Lower leg skin (tissue), 3 donors: ENCODE measurements at regions not wholly inside any gene's neighbourhood (a gene's known extent, or its start where the extent isn't known, plus 50 kb on each side); places are given as distances from the start of the nearest gene placed in this dataset.

ENCODE experiments used
- POLR2A ChIP-seq, 2 donors: fragments of 450-650 bp; IDR thresholded peaks; one replicate each; pipeline ENCODE4 v1.6.1; 2016 to 2017; ENCODE audit warnings: antibody characterized with exemption in 2 of 2, mild to moderate bottlenecking in 1 of 2, moderate library complexity in 1 of 2
- TF ChIP-seq, protein P1 (sequence below), 3 donors: fragments of 450-650 bp; IDR thresholded peaks; one replicate each; pipeline ENCODE4 v1.5.1; 2016; ENCODE audit warnings: antibody characterized with exemption in 3 of 3, mild to moderate bottlenecking in 3 of 3, moderate library complexity in 2 of 3

DNA sequence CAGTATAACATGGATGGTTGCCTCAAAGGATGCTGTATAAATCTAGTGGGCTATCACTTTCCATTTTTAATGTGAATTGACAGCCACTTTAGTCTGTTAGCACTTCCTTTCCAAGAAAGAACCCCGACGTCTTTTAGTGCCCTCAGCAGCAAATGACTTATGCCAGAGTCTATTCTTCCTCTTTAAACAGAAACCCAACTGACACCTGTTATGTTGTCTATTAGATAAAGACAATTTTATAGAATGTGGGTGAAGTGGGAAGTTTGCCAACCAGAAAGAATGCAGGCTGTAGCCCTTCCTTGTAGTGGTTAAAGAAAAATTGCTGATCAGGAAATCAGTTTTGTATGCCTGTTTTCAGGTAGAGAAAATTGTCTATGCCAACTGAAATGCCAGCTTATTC lies 344.9 kb downstream of the ZNF326 start:
- TF ChIP-seq, protein P1, sequence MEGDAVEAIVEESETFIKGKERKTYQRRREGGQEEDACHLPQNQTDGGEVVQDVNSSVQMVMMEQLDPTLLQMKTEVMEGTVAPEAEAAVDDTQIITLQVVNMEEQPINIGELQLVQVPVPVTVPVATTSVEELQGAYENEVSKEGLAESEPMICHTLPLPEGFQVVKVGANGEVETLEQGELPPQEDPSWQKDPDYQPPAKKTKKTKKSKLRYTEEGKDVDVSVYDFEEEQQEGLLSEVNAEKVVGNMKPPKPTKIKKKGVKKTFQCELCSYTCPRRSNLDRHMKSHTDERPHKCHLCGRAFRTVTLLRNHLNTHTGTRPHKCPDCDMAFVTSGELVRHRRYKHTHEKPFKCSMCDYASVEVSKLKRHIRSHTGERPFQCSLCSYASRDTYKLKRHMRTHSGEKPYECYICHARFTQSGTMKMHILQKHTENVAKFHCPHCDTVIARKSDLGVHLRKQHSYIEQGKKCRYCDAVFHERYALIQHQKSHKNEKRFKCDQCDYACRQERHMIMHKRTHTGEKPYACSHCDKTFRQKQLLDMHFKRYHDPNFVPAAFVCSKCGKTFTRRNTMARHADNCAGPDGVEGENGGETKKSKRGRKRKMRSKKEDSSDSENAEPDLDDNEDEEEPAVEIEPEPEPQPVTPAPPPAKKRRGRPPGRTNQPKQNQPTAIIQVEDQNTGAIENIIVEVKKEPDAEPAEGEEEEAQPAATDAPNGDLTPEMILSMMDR (IDR thresholded peaks at IDR 0.05) = no peak
- TF ChIP-seq POLR2A (IDR thresholded peaks at IDR 0.05) = no peak
